MG63 (cell line): ENCODE measurements at regions not wholly inside any gene's neighbourhood (a gene's known extent, or its start where the extent isn't known, plus 50 kb on each side); places are given as distances from the start of the nearest gene placed in this dataset.

Source experiments
- DNase-seq: peaks from one replicate; pipeline ENCODE4 v3.0.0-alpha.2; 2020
- H3K27me3 ChIP-seq: fragments of 250-450 bp; sonication (Bioruptor Pico); 2 replicates; pipeline ENCODE4 v1.5.1; 2020; ENCODE audit warnings: mild to moderate bottlenecking, moderate library complexity
- H3K36me3 ChIP-seq: fragments of 250-450 bp; sonication (Bioruptor Pico); 2 replicates; pipeline ENCODE4 v1.5.1; 2020; ENCODE audit warnings: mild to moderate bottlenecking, moderate library complexity
- H3K4me3 ChIP-seq: fragments of 250-450 bp; sonication (Bioruptor Pico); 2 replicates; pipeline ENCODE4 v1.5.1; 2020; ENCODE audit warnings: mild to moderate bottlenecking, moderate library complexity
- H3K9me3 ChIP-seq: fragments of 250-450 bp; sonication (Bioruptor Pico); 2 replicates; pipeline ENCODE4 v1.5.1; 2020; ENCODE audit warnings: mild to moderate bottlenecking, moderate library complexity

GRCh38 chr6:109315341-109316110 lies 66.7 kb downstream of the CD164 start:
- Histone ChIP-seq H3K36me3 (no peaks in the 10 kb centered on the region), H3K27me3 (no peaks in the 10 kb centered on the region), H3K4me3 (no peak overlapping the region), H3K9me3 (no peaks in the 10 kb centered on the region)
- DNase-seq: no peak

GRCh38 chr6:109314313-109314712 lies 68.0 kb downstream of the CD164 start:
- Histone ChIP-seq H3K4me3 (no peak overlapping the region), H3K36me3 (no peaks in the 10 kb centered on the region), H3K9me3 (no peaks in the 10 kb centered on the region), H3K27me3 (no peaks in the 10 kb centered on the region)
- no peak for DNase-seq

GRCh38 chr6:109313139-109313538 lies 69.1 kb downstream of the CD164 start:
- DNase-seq: no peak
- Histone ChIP-seq H3K27me3 (no peaks in the 10 kb centered on the region), H3K9me3 (no peaks in the 10 kb centered on the region), H3K4me3 (no peak overlapping the region), H3K36me3 (no peaks in the 10 kb centered on the region)

- no peaks in the 10 kb centered on the region for H3K36me3 ChIP-seq
- no peak overlapping the region for H3K4me3 ChIP-seq
- DNase-seq: no peak
- H3K27me3 ChIP-seq: no peaks in the 10 kb centered on the region
- no peaks in the 10 kb centered on the region for H3K9me3 ChIP-seq
Measured at GRCh38 chr6:109311471-109311870, 70.8 kb downstream of the CD164 start.

GRCh38 chr6:109309917-109310316 lies 72.3 kb downstream of the CD164 start:
- H3K9me3 ChIP-seq: no peaks in the 10 kb centered on the region
- no peaks in the 10 kb centered on the region for H3K27me3 ChIP-seq
- no peak overlapping the region for H3K4me3 ChIP-seq
- H3K36me3 ChIP-seq: no peaks in the 10 kb centered on the region
- no peak for DNase-seq

- H3K36me3 ChIP-seq: no peaks in the 10 kb centered on the region
- no peak overlapping the region for H3K4me3 ChIP-seq
- H3K9me3 ChIP-seq: no peaks in the 10 kb centered on the region
- H3K27me3 ChIP-seq: no peaks in the 10 kb centered on the region
- DNase-seq: peak; percentile 79
Measured at GRCh38 chr6:109308018-109308492, 74.2 kb downstream of the CD164 start.

- Histone ChIP-seq H3K9me3 (no peaks in the 10 kb centered on the region), H3K36me3 (no peaks in the 10 kb centered on the region), H3K4me3 (no peak overlapping the region), H3K27me3 (no peaks in the 10 kb centered on the region)
- DNase-seq: no peak
Measured at GRCh38 chr6:109306733-109307132, 75.5 kb downstream of the CD164 start.

GRCh38 chr6:109305028-109305427 lies 77.2 kb downstream of the CD164 start:
- Histone ChIP-seq H3K36me3 (no peaks in the 10 kb centered on the region), H3K27me3 (no peaks in the 10 kb centered on the region), H3K9me3 (no peaks in the 10 kb centered on the region), H3K4me3 (no peak overlapping the region)
- DNase-seq: no peak

- H3K36me3 ChIP-seq: no peaks in the 10 kb centered on the region
- no peaks in the 10 kb centered on the region for H3K9me3 ChIP-seq
- H3K27me3 ChIP-seq: no peaks in the 10 kb centered on the region
- DNase-seq: no peak
- no peak overlapping the region for H3K4me3 ChIP-seq
Measured at GRCh38 chr6:109304284-109305015, 77.8 kb downstream of the CD164 start.

- Histone ChIP-seq H3K9me3 (no peaks in the 10 kb centered on the region), H3K27me3 (no peaks in the 10 kb centered on the region), H3K4me3 (no peak overlapping the region), H3K36me3 (no peaks in the 10 kb centered on the region)
- DNase-seq: no peak
Measured at GRCh38 chr6:109303640-109304283, 78.5 kb downstream of the CD164 start.

GRCh38 chr6:109303164-109303563 lies 79.1 kb downstream of the CD164 start:
- Histone ChIP-seq H3K9me3 (no peaks in the 10 kb centered on the region), H3K4me3 (no peak overlapping the region), H3K36me3 (no peaks in the 10 kb centered on the region), H3K27me3 (no peaks in the 10 kb centered on the region)
- no peak for DNase-seq

GRCh38 chr6:109302176-109302575 lies 80.1 kb downstream of the CD164 start:
- no peak overlapping the region for H3K4me3 ChIP-seq
- H3K9me3 ChIP-seq: no peaks in the 10 kb centered on the region
- no peak for DNase-seq
- no peaks in the 10 kb centered on the region for H3K27me3 ChIP-seq
- no peaks in the 10 kb centered on the region for H3K36me3 ChIP-seq

- no peak overlapping the region for H3K4me3 ChIP-seq
- H3K9me3 ChIP-seq: no peaks in the 10 kb centered on the region
- H3K36me3 ChIP-seq: no peaks in the 10 kb centered on the region
- H3K27me3 ChIP-seq: no peaks in the 10 kb centered on the region
- DNase-seq: no peak
Measured at GRCh38 chr6:109301418-109301817, 80.8 kb downstream of the CD164 start.

GRCh38 chr6:109300874-109301273 lies 81.4 kb downstream of the CD164 start:
- no peak for DNase-seq
- H3K9me3 ChIP-seq: no peaks in the 10 kb centered on the region
- no peaks in the 10 kb centered on the region for H3K27me3 ChIP-seq

GRCh38 chr6:109299776-109300564 lies 82.3 kb downstream of the CD164 start:
- H3K4me3 ChIP-seq: no peak overlapping the region
- H3K27me3 ChIP-seq: no peaks in the 10 kb centered on the region
- H3K36me3 ChIP-seq: no peaks in the 10 kb centered on the region
- no peak for DNase-seq
- H3K9me3 ChIP-seq: no peaks in the 10 kb centered on the region

More at GRCh38 chr6:109300874-109301273, 81.4 kb downstream of the CD164 start:
- Histone ChIP-seq H3K36me3 (no peaks in the 10 kb centered on the region), H3K4me3 (no peak overlapping the region)

- Histone ChIP-seq H3K27me3 (no peaks in the 10 kb centered on the region), H3K4me3 (no peak overlapping the region), H3K9me3 (no peaks in the 10 kb centered on the region), H3K36me3 (no peaks in the 10 kb centered on the region)
- DNase-seq: no peak
Measured at GRCh38 chr6:109299265-109299607, 83.0 kb downstream of the CD164 start.
